Hepatocyte (in vitro differentiated cells): ENCODE measurements at regions not wholly inside any gene's neighbourhood (a gene's known extent, or its start where the extent isn't known, plus 50 kb on each side); places are given as distances from the start of the nearest gene placed in this dataset.

Experiments used
- DNase-seq: peaks from one replicate; pipeline ENCODE4 v3.0.0-alpha.2; 2016; ENCODE audit warnings: low spot score
- H2AFZ ChIP-seq: fragments of 200-600 bp; sonication (generic); 2 replicates; pipeline ENCODE4 v1.6.0; 2016; ENCODE audit warnings: antibody characterized with exemption, mild to moderate bottlenecking
- H3K27ac ChIP-seq: fragments of 200-600 bp; sonication (generic); 2 replicates; pipeline ENCODE4 v1.5.1; 2016; ENCODE audit warnings: mild to moderate bottlenecking
- H3K27me3 ChIP-seq: fragments of 200-600 bp; sonication (generic); 2 replicates; pipeline ENCODE4 v1.6.1; 2016
- H3K36me3 ChIP-seq: fragments of 200-600 bp; sonication (generic); replicated peaks from 2 replicates; pipeline ENCODE4 v1.5.1; 2016; ENCODE audit warnings: low read depth; ENCODE audit not compliant: insufficient read depth
- H3K4me1 ChIP-seq: fragments of 200-600 bp; sonication (generic); 2 replicates; pipeline ENCODE4 v1.5.1; 2016; ENCODE audit warnings: mild to moderate bottlenecking, moderate library complexity; ENCODE audit not compliant: insufficient read depth
- H3K4me2 ChIP-seq: fragments of 200-600 bp; sonication (generic); 2 replicates; pipeline ENCODE4 v1.6.0; 2016
- H3K4me3 ChIP-seq: fragments of 200-600 bp; sonication (generic); 2 replicates; pipeline ENCODE4 v1.5.1; 2016; ENCODE audit warnings: mild to moderate bottlenecking
- H3K79me2 ChIP-seq: fragments of 200-600 bp; sonication (generic); 2 replicates; pipeline ENCODE4 v1.6.0; 2017; ENCODE audit warnings: mild to moderate bottlenecking
- H3K9me2 ChIP-seq: fragments of 200-600 bp; sonication (generic); replicated peaks from 2 replicates; pipeline ENCODE4 v1.6.0; 2017; ENCODE audit warnings: mild to moderate bottlenecking; ENCODE audit not compliant: insufficient read depth
- H3K9me3 ChIP-seq: fragments of 200-600 bp; sonication (generic); 2 replicates; pipeline ENCODE4 v1.5.1; 2016; ENCODE audit warnings: low read depth, mild to moderate bottlenecking
- H4K20me1 ChIP-seq: fragments of 200-600 bp; sonication (generic); 2 replicates; pipeline ENCODE4 v1.6.0; 2016; ENCODE audit warnings: mild to moderate bottlenecking; ENCODE audit not compliant: insufficient read depth, poor library complexity, severe bottlenecking
- CTCF ChIP-seq: fragments of 200-600 bp; sonication (generic); IDR thresholded peaks from 2 replicates; pipeline ENCODE4 v1.5.1; 2016; ENCODE audit warnings: antibody characterized with exemption, mild to moderate bottlenecking; ENCODE audit not compliant: poor library complexity
- EZH2 ChIP-seq: fragments of 200-600 bp; sonication (generic); IDR thresholded peaks from 2 replicates; pipeline ENCODE4 v1.6.1; 2016; ENCODE audit warnings: antibody characterized with exemption, mild to moderate bottlenecking, borderline replicate concordance
- EZH2phosphoT487 ChIP-seq: fragments of 200-600 bp; sonication (generic); IDR thresholded peaks from one replicate; pipeline ENCODE4 v1.6.1; 2018; ENCODE audit warnings: antibody characterized with exemption, mild to moderate bottlenecking, low read depth, moderate library complexity; ENCODE audit not compliant: unreplicated experiment, severe bottlenecking
- WGBS: methylation state at CpG from one replicate; pipeline ENCODE4 v1.1.6; 2016; ENCODE audit warnings: low lambda C conversion rate; ENCODE audit errors: missing lambda C conversion rate; 5-methylcytosine and 5-hydroxymethylcytosine counted together

GRCh38 chrX:443536-444210 is 57.0 kb upstream of the PPP2R3B start:
- H3K4me3 ChIP-seq: no peak overlapping the region
- H3K4me1 ChIP-seq: no peaks in the 10 kb centered on the region
- no peak overlapping the region for H3K4me2 ChIP-seq
- WGBS: 81% methylated on average over 11 of the region's 11 CpGs
- no peak for DNase-seq
- no peak for TF ChIP-seq CTCF
- TF ChIP-seq EZH2phosphoT487: no peak
- TF ChIP-seq EZH2: no peak
- H2AFZ ChIP-seq: no peak overlapping the region
- peaks cover 12% of the 10 kb centered on the region for H3K27me3 ChIP-seq
- H3K9me2 ChIP-seq: no peaks in the 10 kb centered on the region
- H3K9me3 ChIP-seq: no peaks in the 10 kb centered on the region
- no peak overlapping the region for H3K27ac ChIP-seq
- H3K36me3 ChIP-seq: no peaks in the 10 kb centered on the region
- H4K20me1 ChIP-seq: no peaks in the 10 kb centered on the region
- no peaks in the 10 kb centered on the region for H3K79me2 ChIP-seq

GRCh38 chrX:444305-444704 is 57.6 kb upstream of the PPP2R3B start:
- Histone ChIP-seq H3K27ac (no peak overlapping the region), H3K4me2 (no peak overlapping the region), H4K20me1 (no peaks in the 10 kb centered on the region), H3K36me3 (no peaks in the 10 kb centered on the region), H3K4me1 (no peaks in the 10 kb centered on the region), H3K4me3 (no peak overlapping the region), H3K79me2 (no peaks in the 10 kb centered on the region), H3K9me2 (no peaks in the 10 kb centered on the region), H3K27me3 (peaks cover 12% of the 10 kb centered on the region), H2AFZ (no peak overlapping the region), H3K9me3 (no peaks in the 10 kb centered on the region)
- 93% methylated on average over 5 of the region's 5 CpGs for WGBS
- TF ChIP-seq EZH2 (no peak), CTCF (no peak), EZH2phosphoT487 (no peak)
- no peak for DNase-seq

DNA sequence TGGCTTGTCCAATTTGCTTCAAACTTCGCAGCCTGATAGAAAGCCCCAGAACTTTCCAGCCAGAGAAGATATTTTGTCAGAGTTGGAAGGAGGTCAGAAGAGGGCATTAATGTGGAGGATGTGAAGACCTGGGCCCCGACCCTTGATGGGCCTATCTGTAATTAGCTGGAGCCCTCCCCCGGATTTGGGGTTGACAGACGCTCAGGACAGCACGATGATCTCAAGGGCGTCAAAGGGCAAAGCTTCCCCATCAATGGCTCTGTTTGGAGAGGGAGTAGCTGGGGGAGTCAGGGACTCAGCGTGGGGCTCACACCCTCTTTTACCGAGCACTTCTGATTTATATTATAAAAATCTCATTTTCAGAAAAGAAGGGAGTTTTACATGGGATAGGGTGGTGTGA is 59.0 kb upstream of the PPP2R3B start:
- 26% methylated on average over 8 of the region's 8 CpGs for WGBS
- no peak overlapping the region for H2AFZ ChIP-seq
- no peak overlapping the region for H3K4me2 ChIP-seq
- H3K4me3 ChIP-seq: no peak overlapping the region
- H3K4me1 ChIP-seq: no peaks in the 10 kb centered on the region
- H3K27ac ChIP-seq: no peak overlapping the region
- no peak for DNase-seq
- H3K9me3 ChIP-seq: no peaks in the 10 kb centered on the region
- no peaks in the 10 kb centered on the region for H4K20me1 ChIP-seq
- H3K9me2 ChIP-seq: no peaks in the 10 kb centered on the region
- peaks cover 12% of the 10 kb centered on the region for H3K27me3 ChIP-seq
- H3K79me2 ChIP-seq: no peaks in the 10 kb centered on the region
- no peaks in the 10 kb centered on the region for H3K36me3 ChIP-seq
- no peak for TF ChIP-seq EZH2
- TF ChIP-seq EZH2phosphoT487: no peak
- no peak for TF ChIP-seq CTCF

DNA sequence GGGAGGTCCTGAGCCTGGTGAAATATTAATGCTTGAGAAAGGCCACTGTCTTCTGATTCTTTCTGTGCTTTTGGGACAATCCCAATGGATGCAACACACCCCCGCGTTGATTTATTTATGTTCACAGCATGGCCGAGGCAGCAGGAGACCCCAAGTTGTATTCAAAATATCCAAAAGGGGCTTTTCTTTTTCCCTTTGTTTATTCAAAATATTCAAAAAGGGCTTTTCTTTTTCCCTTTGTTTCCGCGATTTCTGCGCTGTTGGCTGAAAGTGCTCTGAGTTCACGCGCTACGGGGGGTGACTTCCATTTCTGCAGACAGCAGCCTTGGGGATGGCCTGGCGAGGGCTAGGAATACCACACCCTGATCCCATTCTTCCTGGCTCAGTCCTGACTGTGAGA is 59.5 kb upstream of the PPP2R3B start:
- WGBS: 11% methylated on average over 10 of the region's 10 CpGs

More for the DNA sequence above, 59.5 kb upstream of the PPP2R3B start:
- no peaks in the 10 kb centered on the region for H3K9me3 ChIP-seq
- no peak overlapping the region for H3K4me3 ChIP-seq
- H3K4me2 ChIP-seq: no peak overlapping the region
- peaks cover 12% of the 10 kb centered on the region for H3K27me3 ChIP-seq
- H3K27ac ChIP-seq: no peak overlapping the region
- H4K20me1 ChIP-seq: no peaks in the 10 kb centered on the region
- H2AFZ ChIP-seq: no peak overlapping the region
- H3K79me2 ChIP-seq: no peaks in the 10 kb centered on the region
- H3K4me1 ChIP-seq: no peaks in the 10 kb centered on the region
- no peak for TF ChIP-seq EZH2
- TF ChIP-seq EZH2phosphoT487: no peak
- TF ChIP-seq CTCF: no peak
- no peaks in the 10 kb centered on the region for H3K9me2 ChIP-seq
- H3K36me3 ChIP-seq: no peaks in the 10 kb centered on the region
- DNase-seq: no peak
